Prostate gland (tissue), 2 donors: ENCODE measurements at regions not wholly inside any gene's neighbourhood (a gene's known extent, or its start where the extent isn't known, plus 50 kb on each side); places are given as distances from the start of the nearest gene placed in this dataset.

Source experiments
- DNase-seq: peaks from one replicate; pipeline ENCODE4 v3.0.0-alpha.2; 2019; ENCODE audit warnings: low spot score
- H3K27ac ChIP-seq, 2 donors: fragments of 200-600 bp; sonication (generic); 2 replicates each; pipeline ENCODE4 v1.5.1; 2017 to 2019
- H3K27me3 ChIP-seq: fragments of 200-600 bp; sonication (generic); replicated peaks from 2 replicates; pipeline ENCODE4 v1.5.1; 2019; ENCODE audit not compliant: insufficient read depth
- H3K36me3 ChIP-seq, 2 donors: fragments of 200-600 bp; sonication (generic); 1 replicate in 1 of 2; 2 replicates in 1 of 2; pipeline versions ENCODE4 v1.5.1 to v1.8.1; 2017 to 2019
- H3K4me1 ChIP-seq: fragments of 200-600 bp; sonication (generic); replicated peaks from 2 replicates; pipeline ENCODE4 v1.5.1; 2019
- H3K4me3 ChIP-seq, 2 donors: fragments of 200-600 bp; sonication (generic); 2 replicates each; pipeline ENCODE4 v1.5.1; 2017 to 2019
- H3K9me3 ChIP-seq: fragments of 200-600 bp; sonication (generic); 2 replicates; pipeline ENCODE4 v1.5.1; 2017
- POLR2A ChIP-seq: fragments of 450-650 bp; IDR thresholded peaks from one replicate; pipeline ENCODE4 v1.6.1; 2016; ENCODE audit warnings: antibody characterized with exemption, mild to moderate bottlenecking
- POLR2AphosphoS5 ChIP-seq: sonication (generic); formaldehyde crosslinking; IDR thresholded peaks from one replicate; pipeline ENCODE4 v1.6.1; 2017; ENCODE audit warnings: antibody characterized with exemption
- WGBS: methylation state at CpG from one replicate; pipeline ENCODE4 v1.1.5; 2018; 5-methylcytosine and 5-hydroxymethylcytosine counted together
- intact Hi-C: fragments of 100-400 bp; cut with DNase I; formaldehyde crosslinking; loops from one replicate; pipeline ENCODE4 v1.14.2; 2022
- TF ChIP-seq, protein P1 (sequence below), 4 experiments: fragments of 200-600 bp in 2 of 4; fragments of 450-650 bp in 2 of 4; sonication (generic) in 2 of 4; IDR thresholded peaks; 1 replicate in 3 of 4; 2 replicates in 1 of 4; pipeline ENCODE4 v1.5.1; 2016 to 2019; ENCODE audit warnings: antibody characterized with exemption in 4 of 4, mild to moderate bottlenecking in 2 of 4, moderate library complexity in 2 of 4

- WGBS = 93% methylated on average over 4 of the region's 4 CpGs
- Histone ChIP-seq H3K27me3 (no peaks in the 10 kb centered on the region), H3K9me3 (no peaks in the 10 kb centered on the region), H3K36me3 (no peaks in the 10 kb centered on the region), H3K27ac (no peak overlapping the region), H3K4me3 (no peak overlapping the region), H3K4me1 (no peaks in the 10 kb centered on the region)
- TF ChIP-seq, protein P1, sequence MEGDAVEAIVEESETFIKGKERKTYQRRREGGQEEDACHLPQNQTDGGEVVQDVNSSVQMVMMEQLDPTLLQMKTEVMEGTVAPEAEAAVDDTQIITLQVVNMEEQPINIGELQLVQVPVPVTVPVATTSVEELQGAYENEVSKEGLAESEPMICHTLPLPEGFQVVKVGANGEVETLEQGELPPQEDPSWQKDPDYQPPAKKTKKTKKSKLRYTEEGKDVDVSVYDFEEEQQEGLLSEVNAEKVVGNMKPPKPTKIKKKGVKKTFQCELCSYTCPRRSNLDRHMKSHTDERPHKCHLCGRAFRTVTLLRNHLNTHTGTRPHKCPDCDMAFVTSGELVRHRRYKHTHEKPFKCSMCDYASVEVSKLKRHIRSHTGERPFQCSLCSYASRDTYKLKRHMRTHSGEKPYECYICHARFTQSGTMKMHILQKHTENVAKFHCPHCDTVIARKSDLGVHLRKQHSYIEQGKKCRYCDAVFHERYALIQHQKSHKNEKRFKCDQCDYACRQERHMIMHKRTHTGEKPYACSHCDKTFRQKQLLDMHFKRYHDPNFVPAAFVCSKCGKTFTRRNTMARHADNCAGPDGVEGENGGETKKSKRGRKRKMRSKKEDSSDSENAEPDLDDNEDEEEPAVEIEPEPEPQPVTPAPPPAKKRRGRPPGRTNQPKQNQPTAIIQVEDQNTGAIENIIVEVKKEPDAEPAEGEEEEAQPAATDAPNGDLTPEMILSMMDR (IDR thresholded peaks at IDR 0.05) = no peak
- TF ChIP-seq POLR2AphosphoS5 (no peak), POLR2A (no peak)
- no peak for DNase-seq
- intact Hi-C loops = no loop called here
Observed at GRCh38 chr2:19226871-19227270, 131.6 kb downstream of the OSR1 start.

DNA sequence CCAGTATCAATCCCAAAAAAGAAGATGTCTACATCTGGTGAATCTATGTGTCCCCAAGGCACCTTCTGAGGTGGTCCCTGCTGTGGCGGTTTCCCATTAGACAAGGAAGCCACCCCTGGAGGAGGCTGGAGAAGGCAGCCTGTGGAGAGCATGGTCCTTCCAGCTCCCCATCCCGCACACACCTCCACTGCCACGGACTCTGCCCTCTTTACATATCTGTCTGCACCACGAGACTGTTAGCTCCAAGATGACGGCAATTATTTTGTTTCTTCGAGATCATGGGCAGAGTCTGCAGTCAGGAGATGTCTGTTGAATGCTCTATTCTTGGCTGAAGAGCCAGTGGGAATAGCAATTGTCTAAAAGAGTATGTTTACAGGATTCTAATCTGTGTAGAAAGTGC is 132.0 kb downstream of the OSR1 start:
- no peaks in the 10 kb centered on the region for H3K9me3 ChIP-seq
- intact Hi-C loops = no loop called here

GRCh38 chr2:19225931-19226330 is 132.5 kb downstream of the OSR1 start:
- H3K4me1 ChIP-seq = no peaks in the 10 kb centered on the region
- H3K9me3 ChIP-seq = no peaks in the 10 kb centered on the region
- no peaks in the 10 kb centered on the region for H3K27me3 ChIP-seq
- intact Hi-C loops = no loop called here
- H3K36me3 ChIP-seq = no peaks in the 10 kb centered on the region
- DNase-seq = no peak
- no peak overlapping the region for H3K4me3 ChIP-seq
- 100% methylated on average over 1 of the region's 1 CpG for WGBS
- no peak for TF ChIP-seq POLR2A
- no peak overlapping the region for H3K27ac ChIP-seq

More for the DNA sequence above, 132.0 kb downstream of the OSR1 start:
- TF ChIP-seq POLR2A (no peak), POLR2AphosphoS5 (no peak)
- TF ChIP-seq, protein P1 (IDR thresholded peaks at IDR 0.05) = no peak
- no peak for DNase-seq
- no peak overlapping the region for H3K27ac ChIP-seq
- H3K27me3 ChIP-seq = no peaks in the 10 kb centered on the region
- H3K36me3 ChIP-seq = no peaks in the 10 kb centered on the region
- no peaks in the 10 kb centered on the region for H3K4me1 ChIP-seq
- H3K4me3 ChIP-seq = no peak overlapping the region
- WGBS = 95% methylated on average over 6 of the region's 6 CpGs

- intact Hi-C loops = no loop called here
- TF ChIP-seq, protein P1 (IDR thresholded peaks at IDR 0.05) = no peak
- TF ChIP-seq POLR2AphosphoS5 = no peak
- no peak for TF ChIP-seq POLR2A
- H3K36me3 ChIP-seq = no peaks in the 10 kb centered on the region
Observed at GRCh38 chr2:19225126-19225525, 133.3 kb downstream of the OSR1 start.

DNA sequence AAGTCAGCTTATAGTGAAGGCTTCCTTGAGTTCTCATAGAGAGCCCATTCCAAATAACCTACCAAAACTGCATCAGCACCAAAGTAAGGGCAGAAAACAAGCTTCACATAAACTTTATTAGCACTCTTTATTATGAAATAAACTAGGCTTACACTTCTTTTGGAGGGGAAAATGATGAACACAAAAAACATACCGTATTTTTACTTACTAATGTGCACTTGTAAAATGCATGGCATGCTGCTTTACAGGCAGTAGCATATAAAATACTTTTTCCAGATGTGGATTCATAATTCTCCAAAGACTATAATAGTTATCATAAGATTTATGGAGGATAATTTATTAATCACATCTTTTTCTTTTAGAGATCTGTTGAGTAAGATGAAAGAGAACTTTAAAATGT is 133.9 kb downstream of the OSR1 start:
- H3K36me3 ChIP-seq = no peaks in the 10 kb centered on the region

More at GRCh38 chr2:19225126-19225525, 133.3 kb downstream of the OSR1 start:
- no peak overlapping the region for H3K4me3 ChIP-seq
- no peaks in the 10 kb centered on the region for H3K9me3 ChIP-seq
- H3K27ac ChIP-seq = no peak overlapping the region
- no peak for DNase-seq
- no peaks in the 10 kb centered on the region for H3K4me1 ChIP-seq
- H3K27me3 ChIP-seq = no peaks in the 10 kb centered on the region

More for the DNA sequence above, 133.9 kb downstream of the OSR1 start:
- no peak for DNase-seq
- Histone ChIP-seq H3K9me3 (no peaks in the 10 kb centered on the region), H3K4me3 (no peak overlapping the region), H3K27ac (no peak overlapping the region), H3K27me3 (no peaks in the 10 kb centered on the region), H3K4me1 (no peaks in the 10 kb centered on the region)
- intact Hi-C loops = no loop called here
- no peak for TF ChIP-seq POLR2A
- TF ChIP-seq POLR2AphosphoS5 = no peak
- TF ChIP-seq, protein P1 (IDR thresholded peaks at IDR 0.05) = no peak
- WGBS = 50% methylated on average over 1 of the region's 1 CpG
